GM12878 (cell line): ENCODE measurements at regions not wholly inside any gene's neighbourhood (a gene's known extent, or its start where the extent isn't known, plus 50 kb on each side); places are given as distances from the start of the nearest gene placed in this dataset.

Experiments
- ATAC-seq: fragments of 200-7000 bp; cut with Tn5 transposase; 3 replicates; pipeline ENCODE4 v1.9.1; 2020; ENCODE audit warnings: mild to moderate bottlenecking, moderate library complexity
- BruUV-seq: library from RNA; stranded (reverse); fragments of 400-500 nt; replicated peaks from 2 replicates; lab custom pipeline; 2021; lab: Mats Ljungman, UMichigan
- CTCF ChIA-PET: fragments of 300-600 bp; sonication (Branson Sonifier 250); formaldehyde crosslinking; extraction: SDS; loops from one replicate; lab custom pipeline; 2021; ENCODE audit warnings: inconsistent platforms; lab: Yijun Ruan, JAX
- POLR2A ChIA-PET: fragments of 350-600 bp; formaldehyde crosslinking; extraction: SDS; loops from one replicate; lab custom pipeline; 2021; ENCODE audit warnings: inconsistent platforms; lab: Charles Lee
- RAD21 ChIA-PET: fragments of 300-600 bp; sonication (Branson Sonifier 250); formaldehyde crosslinking; loops from one replicate; lab custom pipeline; 2023; ENCODE audit warnings: antibody characterized with exemption; ENCODE audit not compliant: unreplicated experiment; lab: Charles Lee
- SMC1A ChIA-PET: fragments of 300-600 bp; sonication (Branson Sonifier 250); formaldehyde crosslinking; loops from one replicate; lab custom pipeline; 2023; ENCODE audit not compliant: unreplicated experiment, uncharacterized antibody; lab: Charles Lee
- DNase-seq: peaks from one replicate; pipeline ENCODE4 v3.0.0-alpha.2; 2011; ENCODE audit warnings: low read depth, low spot score
- FAIRE-seq: peaks from 3 replicates; lab custom pipeline; 2011; peaks lifted over from hg19 to GRCh38; lab: Jason Lieb, UNC
- H2AFZ ChIP-seq: 2 replicates; pipeline ENCODE4 v1.6.0; 2011; ENCODE audit warnings: low read depth, low read length, control low read depth; ENCODE audit not compliant: control insufficient read depth
- H3K27ac ChIP-seq: 2 replicates; pipeline ENCODE4 v1.5.1; 2011; ENCODE audit warnings: control low read depth; ENCODE audit not compliant: control insufficient read depth, insufficient read depth
- H3K27me3 ChIP-seq, 2 experiments: replicated peaks in 1 of 2; 2 replicates each; pipeline versions ENCODE4 v1.6.0 to v1.6.1; 2011; ENCODE audit warnings: low read length in 1 of 2; ENCODE audit not compliant: control insufficient read depth in 2 of 2, insufficient read depth in 2 of 2
- H3K36me3 ChIP-seq, 2 experiments: 2 replicates each; pipeline ENCODE4 v1.5.1; 2011; ENCODE audit warnings: low read length in 1 of 2; ENCODE audit not compliant: control insufficient read depth in 2 of 2, insufficient read depth in 2 of 2
- H3K4me1 ChIP-seq: 2 replicates; pipeline ENCODE4 v1.6.1; 2011; ENCODE audit warnings: mild to moderate bottlenecking, low read length, moderate library complexity, mixed read lengths; ENCODE audit not compliant: control insufficient read depth, insufficient read depth
- H3K4me2 ChIP-seq: 2 replicates; pipeline ENCODE4 v1.6.0; 2011; ENCODE audit warnings: control low read depth; ENCODE audit not compliant: control insufficient read depth, insufficient read depth
- H3K4me3 ChIP-seq: fragments of 200-600 bp; sonication (generic); 2 replicates; pipeline ENCODE4 v1.5.1; 2016
- H3K79me2 ChIP-seq: 2 replicates; pipeline ENCODE4 v1.6.0; 2011; ENCODE audit warnings: low read length; ENCODE audit not compliant: control insufficient read depth, insufficient read depth
- H3K9ac ChIP-seq: 2 replicates; pipeline ENCODE4 v1.8.0; 2011; ENCODE audit warnings: low read length, control low read depth, mixed read lengths; ENCODE audit not compliant: control insufficient read depth, insufficient read depth
- H3K9me3 ChIP-seq: replicated peaks from 3 replicates; pipeline ENCODE4 v1.5.1; 2011; ENCODE audit warnings: mild to moderate bottlenecking, low read length; ENCODE audit not compliant: control insufficient read depth, insufficient read depth
- H4K20me1 ChIP-seq: 2 replicates; pipeline ENCODE4 v1.6.0; 2011; ENCODE audit not compliant: control insufficient read depth, insufficient read depth
- BCLAF1 ChIP-seq: fragments of 450-650 bp; IDR thresholded peaks from 2 replicates; pipeline ENCODE4 v1.6.1; 2017; ENCODE audit warnings: antibody characterized with exemption, mild to moderate bottlenecking, moderate library complexity
- CBX5 ChIP-seq: sonication (generic); IDR thresholded peaks from 2 replicates; pipeline ENCODE4 v1.6.1; 2016; ENCODE audit warnings: low read depth, moderate library complexity, mild to moderate bottlenecking, inconsistent platforms
- CEBPB ChIP-seq, 2 experiments: fragments of 150-350 bp in 1 of 2; IDR thresholded peaks; 2 replicates each; pipeline ENCODE4 v1.6.1; 2012 to 2014; ENCODE audit warnings: low read depth in 2 of 2, low read length in 2 of 2, borderline replicate concordance in 1 of 2, inconsistent platforms in 1 of 2
- ESRRA ChIP-seq: IDR thresholded peaks from 2 replicates; pipeline ENCODE4 v1.6.1; 2012; ENCODE audit warnings: mild to moderate bottlenecking, low read length, improper control_type of control experiment
- JUNB ChIP-seq: IDR thresholded peaks from 2 replicates; pipeline ENCODE4 v1.6.1; 2016; ENCODE audit warnings: antibody characterized with exemption, mild to moderate bottlenecking
- PRDM15 ChIP-seq: fragments of 450-650 bp; formaldehyde crosslinking; IDR thresholded peaks from 2 replicates; pipeline ENCODE4 v1.4.0; 2020; ENCODE audit warnings: mild to moderate bottlenecking, moderate library complexity
- RAD21 ChIP-seq: IDR thresholded peaks from 2 replicates; pipeline ENCODE4 v1.6.1; 2011; ENCODE audit warnings: mild to moderate bottlenecking, low read depth, low read length, moderate library complexity; ENCODE audit not compliant: insufficient read depth
- SP1 ChIP-seq: IDR thresholded peaks from one replicate; pipeline ENCODE4 v1.6.1; 2011; ENCODE audit warnings: low read depth, low read length
- YY1 ChIP-seq: IDR thresholded peaks from 2 replicates; pipeline ENCODE4 v1.6.1; 2011; ENCODE audit warnings: low read depth, mild to moderate bottlenecking, low read length
- WGBS: methylation state at CpG from one replicate; pipeline ENCODE4 v1.1.6; 2016; ENCODE audit warnings: low lambda C conversion rate; ENCODE audit not compliant: insufficient replicate concordance, insufficient coverage; ENCODE audit errors: missing lambda C conversion rate; 5-methylcytosine and 5-hydroxymethylcytosine counted together
- in situ Hi-C: fragments of 300-500 bp; cut with MboI; formaldehyde crosslinking; loops from 9 replicates; pipeline ENCODE4 v1.14.3; 2018; ENCODE audit warnings: mixed read lengths
- intact Hi-C: fragments of 100-400 bp; cut with micrococcal nuclease; formaldehyde crosslinking; loops from one replicate; pipeline ENCODE4 v1.14.2; 2022; ENCODE audit not compliant: unreplicated experiment
- TF ChIP-seq, protein P1 (sequence below): fragments of 450-650 bp; IDR thresholded peaks from 2 replicates; pipeline ENCODE4 v1.6.1; 2018; ENCODE audit warnings: borderline replicate concordance, mild to moderate bottlenecking; ENCODE audit not compliant: partially characterized antibody

DNA sequence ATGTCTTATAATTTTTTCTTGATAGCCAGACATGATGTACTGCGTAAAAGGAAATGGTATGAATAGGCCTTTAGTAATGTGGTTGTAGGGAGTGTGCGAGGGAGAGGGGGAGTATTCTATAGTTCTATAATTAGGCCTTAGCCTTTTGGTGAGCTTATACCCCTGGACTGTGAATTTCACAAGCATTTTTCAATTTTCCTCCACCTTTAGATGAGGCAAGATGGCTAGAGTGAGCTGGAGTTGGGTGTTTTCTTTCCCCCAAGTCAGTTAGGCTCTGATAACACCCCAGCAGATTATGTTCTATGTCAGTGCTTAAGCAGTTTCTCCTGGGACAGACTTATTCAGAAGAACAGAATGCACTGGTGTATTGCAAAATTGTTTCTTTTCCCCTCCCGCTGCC is 210.2 kb upstream of the NPY2R start:
- in situ Hi-C loops (loop anchor here (25.0 kb wide), 1 partner anchor 789 kb away; no protein-coding TSS in a partner anchor), intact Hi-C loops (no loop called here)
- H3K4me2 ChIP-seq: no peak overlapping the region
- TF ChIP-seq, protein P1, sequence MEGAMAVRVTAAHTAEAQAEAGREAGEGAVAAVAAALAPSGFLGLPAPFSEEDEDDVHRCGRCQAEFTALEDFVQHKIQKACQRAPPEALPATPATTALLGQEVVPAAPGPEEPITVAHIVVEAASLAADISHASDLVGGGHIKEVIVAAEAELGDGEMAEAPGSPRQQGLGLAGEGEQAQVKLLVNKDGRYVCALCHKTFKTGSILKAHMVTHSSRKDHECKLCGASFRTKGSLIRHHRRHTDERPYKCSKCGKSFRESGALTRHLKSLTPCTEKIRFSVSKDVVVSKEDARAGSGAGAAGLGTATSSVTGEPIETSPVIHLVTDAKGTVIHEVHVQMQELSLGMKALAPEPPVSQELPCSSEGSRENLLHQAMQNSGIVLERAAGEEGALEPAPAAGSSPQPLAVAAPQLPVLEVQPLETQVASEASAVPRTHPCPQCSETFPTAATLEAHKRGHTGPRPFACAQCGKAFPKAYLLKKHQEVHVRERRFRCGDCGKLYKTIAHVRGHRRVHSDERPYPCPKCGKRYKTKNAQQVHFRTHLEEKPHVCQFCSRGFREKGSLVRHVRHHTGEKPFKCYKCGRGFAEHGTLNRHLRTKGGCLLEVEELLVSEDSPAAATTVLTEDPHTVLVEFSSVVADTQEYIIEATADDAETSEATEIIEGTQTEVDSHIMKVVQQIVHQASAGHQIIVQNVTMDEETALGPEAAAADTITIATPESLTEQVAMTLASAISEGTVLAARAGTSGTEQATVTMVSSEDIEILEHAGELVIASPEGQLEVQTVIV: no peak
- TF ChIP-seq JUNB (no peak), PRDM15 (CRISPR knock-in tag) (no peak), BCLAF1 (no peak), ESRRA (no peak), CBX5 (no peak), YY1 (no peak), RAD21 (no peak), SP1 (no peak), CEBPB (IDR thresholded peaks at IDR 0.05; ENCODE audit: borderline replicate concordance in 1 of 2, low read depth in 2 of 2, low read length in 2 of 2) (no peak)
- no peaks in the 10 kb centered on the region; the same call in 2 of the 3 replicates for H3K9me3 ChIP-seq
- DNase-seq: no peak
- H3K27ac ChIP-seq: no peak overlapping the region
- WGBS: 25% methylated on average over 3 of the region's 3 CpGs
- H3K9ac ChIP-seq: no peak overlapping the region
- no peak overlapping the region for H2AFZ ChIP-seq
- CTCF ChIA-PET: interaction anchor here (1.1 to 1.5 kb wide), 2 partner anchors 14 to 16 kb away, joined by 3 read pairs; no protein-coding TSS in a partner anchor
- no peaks in the 10 kb centered on the region for H3K27me3 ChIP-seq
- no TSS peak for BruUV-seq
- RAD21 ChIA-PET: no interaction called here
- no peaks in the 10 kb centered on the region for H4K20me1 ChIP-seq
- SMC1A ChIA-PET: no interaction called here
- H3K79me2 ChIP-seq: no peaks in the 10 kb centered on the region
- H3K4me3 ChIP-seq: no peak overlapping the region
- no peak for ATAC-seq
- POLR2A ChIA-PET: no interaction called here
- H3K4me1 ChIP-seq: no peaks in the 10 kb centered on the region
- no peaks in the 10 kb centered on the region for H3K36me3 ChIP-seq
- FAIRE-seq: no peak
